Endothelial cell of umbilical vein (primary cell): ENCODE measurements at regions not wholly inside any gene's neighbourhood (a gene's known extent, or its start where the extent isn't known, plus 50 kb on each side); places are given as distances from the start of the nearest gene placed in this dataset.

Experiments
- BruUV-seq: library from RNA; stranded (reverse); fragments of 400-500 nt; replicated peaks from 2 replicates; lab custom pipeline; 2021; lab: Mats Ljungman, UMichigan
- CTCF ChIA-PET: fragments of 300-600, 350-600 bp; sonication (Branson Sonifier 250); formaldehyde crosslinking; loops from one replicate; lab custom pipeline; 2021; ENCODE audit warnings: antibody characterized with exemption, inconsistent platforms; lab: Charles Lee
- POLR2A ChIA-PET: fragments of 300-600, 350-600 bp; sonication (Branson Sonifier 250); formaldehyde crosslinking; loops from one replicate; lab custom pipeline; 2021; ENCODE audit warnings: antibody characterized with exemption, inconsistent platforms; lab: Charles Lee
- DNase-seq: peaks from one replicate; pipeline ENCODE4 v3.0.0-alpha.2; 2011; ENCODE audit warnings: low read depth, low spot score
- FAIRE-seq: peaks from 2 replicates; lab custom pipeline; 2011; peaks lifted over from hg19 to GRCh38; lab: Jason Lieb, UNC
- H2AFZ ChIP-seq: 2 replicates; pipeline ENCODE4 v1.6.0; 2012; ENCODE audit warnings: low read depth, low read length, control low read depth, inconsistent platforms
- H3K27ac ChIP-seq: 2 replicates; pipeline ENCODE4 v1.5.1; 2011; ENCODE audit warnings: low read depth, mild to moderate bottlenecking, control low read depth, low read length, moderate library complexity; ENCODE audit not compliant: insufficient read depth
- H3K27me3 ChIP-seq, 2 experiments: 2 replicates each; pipeline versions ENCODE4 v1.6.0 to v1.6.1; 2011; ENCODE audit warnings: low read length in 2 of 2, mixed read lengths in 1 of 2; ENCODE audit not compliant: control insufficient read depth in 2 of 2, insufficient read depth in 2 of 2
- H3K36me3 ChIP-seq, 2 experiments: 2 replicates in 1 of 2; 3 replicates in 1 of 2; pipeline ENCODE4 v1.5.1; 2011; ENCODE audit warnings: low read length in 2 of 2, mild to moderate bottlenecking in 1 of 2, moderate library complexity in 1 of 2; ENCODE audit not compliant: control insufficient read depth in 2 of 2, insufficient read depth in 2 of 2; ENCODE audit errors: extremely low read depth in 1 of 2
- H3K4me1 ChIP-seq: 3 replicates; pipeline ENCODE4 v1.5.1; 2011; ENCODE audit warnings: mild to moderate bottlenecking, low read length; ENCODE audit not compliant: control insufficient read depth, insufficient read depth; ENCODE audit errors: extremely low read depth
- H3K4me2 ChIP-seq: 2 replicates; pipeline ENCODE4 v1.6.1; 2011; ENCODE audit warnings: low read length, control low read depth, mixed read lengths; ENCODE audit not compliant: insufficient read depth
- H3K4me3 ChIP-seq, 3 experiments: fragments of 200-600 bp in 1 of 3; sonication (generic), shearing (Covaris generic) in 1 of 3; replicated peaks in 1 of 3; 2 replicates each; pipeline ENCODE4 v1.5.1; 2011 to 2016; ENCODE audit warnings: control low read depth in 3 of 3, low read length in 3 of 3, mild to moderate bottlenecking in 2 of 3, inconsistent platforms in 1 of 3, low read depth in 1 of 3, moderate library complexity in 1 of 3; ENCODE audit not compliant: insufficient read depth in 1 of 3
- H3K79me2 ChIP-seq: 2 replicates; pipeline ENCODE4 v1.6.0; 2012; ENCODE audit warnings: low read length, inconsistent platforms; ENCODE audit not compliant: control insufficient read depth, insufficient read depth
- H3K9ac ChIP-seq: replicated peaks from 2 replicates; pipeline ENCODE3; 2011; ENCODE audit warnings: low read length, control low read depth; ENCODE audit not compliant: insufficient read depth; ENCODE audit errors: extremely low read depth
- H3K9me1 ChIP-seq: replicated peaks from 3 replicates; pipeline ENCODE4 v1.6.0; 2011; ENCODE audit warnings: mild to moderate bottlenecking, low read length; ENCODE audit not compliant: control insufficient read depth, insufficient read depth; ENCODE audit errors: extremely low read depth
- H3K9me3 ChIP-seq: replicated peaks from 2 replicates; pipeline ENCODE4 v1.5.1; 2012; ENCODE audit warnings: low read length, inconsistent platforms; ENCODE audit not compliant: control insufficient read depth, insufficient read depth
- H4K20me1 ChIP-seq: replicated peaks from 2 replicates; pipeline ENCODE3; 2011; ENCODE audit warnings: mild to moderate bottlenecking, low read length; ENCODE audit not compliant: control insufficient read depth, insufficient read depth; ENCODE audit errors: extremely low read depth
- EZH2 ChIP-seq: IDR thresholded peaks from 2 replicates; pipeline ENCODE4 v1.6.1; 2012; ENCODE audit warnings: borderline replicate concordance, low read depth, mild to moderate bottlenecking, moderate library complexity, low read length, inconsistent platforms; ENCODE audit not compliant: severe bottlenecking
- FOS ChIP-seq: IDR thresholded peaks from 2 replicates; pipeline ENCODE4 v1.6.1; 2011; ENCODE audit warnings: mild to moderate bottlenecking, low read length, moderate library complexity, borderline replicate concordance; ENCODE audit not compliant: insufficient read depth
- GATA2 ChIP-seq: IDR thresholded peaks from 2 replicates; pipeline ENCODE4 v1.7.0; 2011; ENCODE audit warnings: low read depth, mild to moderate bottlenecking, moderate library complexity, mixed read lengths, low read length; ENCODE audit not compliant: insufficient read length, insufficient read depth
- JUN ChIP-seq: IDR thresholded peaks from 2 replicates; pipeline ENCODE4 v1.6.1; 2011; ENCODE audit warnings: borderline replicate concordance, low read depth; ENCODE audit not compliant: insufficient read length, insufficient read depth
- MYC ChIP-seq: IDR thresholded peaks from one replicate; pipeline ENCODE4 v1.6.1; 2011; ENCODE audit warnings: mild to moderate bottlenecking, low read depth, low read length
- POLR2A ChIP-seq: IDR thresholded peaks from 2 replicates; pipeline ENCODE4 v1.6.1; 2012; ENCODE audit warnings: low read depth, mild to moderate bottlenecking, control low read depth, low read length
- POLR2AphosphoS5 ChIP-seq: IDR thresholded peaks from 2 replicates; pipeline ENCODE4 v1.6.1; 2012; ENCODE audit warnings: low read depth, mild to moderate bottlenecking, control low read depth, low read length, moderate library complexity; ENCODE audit not compliant: insufficient read depth
- dilution Hi-C: fragments of 300-500 bp; cut with MboI; formaldehyde crosslinking; loops from one replicate; pipeline ENCODE4 v1.15.0; 2019; ENCODE audit warnings: low sequenced_read_pairs; ENCODE audit not compliant: extremely low pct_ligation_motif_present
- intact Hi-C: fragments of 100-400 bp; cut with micrococcal nuclease; formaldehyde crosslinking; loops from one replicate; pipeline ENCODE4 v1.10.0; 2022
- TF ChIP-seq, protein P1 (sequence below), 2 donors: IDR thresholded peaks; 1 replicate in 1 of 2; 2 replicates in 1 of 2; pipeline ENCODE4 v1.5.1; 2011; ENCODE audit warnings: low read length in 2 of 2, mild to moderate bottlenecking in 2 of 2, moderate library complexity in 2 of 2, control low read depth in 1 of 2, inconsistent platforms in 1 of 2, low read depth in 1 of 2; ENCODE audit not compliant: insufficient read depth in 1 of 2; ENCODE audit errors: extremely low read depth in 1 of 2
- TF ChIP-seq, protein P2 (sequence below): IDR thresholded peaks from 2 replicates; pipeline ENCODE4 v1.6.1; 2011; ENCODE audit not compliant: insufficient read depth, insufficient read length

- no peak overlapping the region for H3K4me3 ChIP-seq
- H4K20me1 ChIP-seq, result no peaks in the 10 kb centered on the region
- no peak overlapping the region for H3K27ac ChIP-seq
- TF ChIP-seq EZH2 (no peak), POLR2A (no peak), FOS (no peak), MYC (no peak), GATA2 (no peak), JUN (no peak), POLR2AphosphoS5 (no peak)
- TF ChIP-seq, protein P1, sequence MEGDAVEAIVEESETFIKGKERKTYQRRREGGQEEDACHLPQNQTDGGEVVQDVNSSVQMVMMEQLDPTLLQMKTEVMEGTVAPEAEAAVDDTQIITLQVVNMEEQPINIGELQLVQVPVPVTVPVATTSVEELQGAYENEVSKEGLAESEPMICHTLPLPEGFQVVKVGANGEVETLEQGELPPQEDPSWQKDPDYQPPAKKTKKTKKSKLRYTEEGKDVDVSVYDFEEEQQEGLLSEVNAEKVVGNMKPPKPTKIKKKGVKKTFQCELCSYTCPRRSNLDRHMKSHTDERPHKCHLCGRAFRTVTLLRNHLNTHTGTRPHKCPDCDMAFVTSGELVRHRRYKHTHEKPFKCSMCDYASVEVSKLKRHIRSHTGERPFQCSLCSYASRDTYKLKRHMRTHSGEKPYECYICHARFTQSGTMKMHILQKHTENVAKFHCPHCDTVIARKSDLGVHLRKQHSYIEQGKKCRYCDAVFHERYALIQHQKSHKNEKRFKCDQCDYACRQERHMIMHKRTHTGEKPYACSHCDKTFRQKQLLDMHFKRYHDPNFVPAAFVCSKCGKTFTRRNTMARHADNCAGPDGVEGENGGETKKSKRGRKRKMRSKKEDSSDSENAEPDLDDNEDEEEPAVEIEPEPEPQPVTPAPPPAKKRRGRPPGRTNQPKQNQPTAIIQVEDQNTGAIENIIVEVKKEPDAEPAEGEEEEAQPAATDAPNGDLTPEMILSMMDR (IDR thresholded peaks at IDR 0.05; ENCODE audit: extremely low read depth in 1 of 2, insufficient read depth in 1 of 2, low read depth in 1 of 2, low read length in 2 of 2), result no peak
- TF ChIP-seq, protein P2, sequence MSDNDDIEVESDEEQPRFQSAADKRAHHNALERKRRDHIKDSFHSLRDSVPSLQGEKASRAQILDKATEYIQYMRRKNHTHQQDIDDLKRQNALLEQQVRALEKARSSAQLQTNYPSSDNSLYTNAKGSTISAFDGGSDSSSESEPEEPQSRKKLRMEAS, result no peak
- intact Hi-C loops (no loop called here), dilution Hi-C loops (no loop called here)
- no peaks in the 10 kb centered on the region for H3K4me1 ChIP-seq
- no peaks in the 10 kb centered on the region for H3K9me3 ChIP-seq
- H3K4me2 ChIP-seq, result no peak overlapping the region
- H3K27me3 ChIP-seq, result peaks cover 6 to 23% of the 10 kb centered on the region in 2 experiments
- H3K79me2 ChIP-seq, result no peaks in the 10 kb centered on the region
- no peak overlapping the region for H2AFZ ChIP-seq
- ChIA-PET CTCF (no interaction called here), POLR2A (no interaction called here)
- no peak overlapping the region for H3K9ac ChIP-seq
- no TSS peak for BruUV-seq
- FAIRE-seq, result peak; percentile 18
- H3K9me1 ChIP-seq, result no peaks in the 10 kb centered on the region
- no peak for DNase-seq
- H3K36me3 ChIP-seq, result no peaks in the 10 kb centered on the region
These were observed 168.1 kb downstream of the SNAPC1 start for GRCh38 chr14:61930101-61930857.
